HG02571 (cell line): ENCODE measurements at regions not wholly inside any gene's neighbourhood (a gene's known extent, or its start where the extent isn't known, plus 50 kb on each side); places are given as distances from the start of the nearest gene placed in this dataset.

Source experiments
- ATAC-seq: cut with Tn5 transposase; IDR thresholded peaks from one replicate; pipeline ENCODE4 v1.9.1; 2021; ENCODE audit warnings: mild to moderate bottlenecking, moderate library complexity; ENCODE audit not compliant: unreplicated experiment

- ATAC-seq, result no peak
Measured at GRCh38 chr13:34826432-34826831, 115.6 kb upstream of the NBEA start.

DNA sequence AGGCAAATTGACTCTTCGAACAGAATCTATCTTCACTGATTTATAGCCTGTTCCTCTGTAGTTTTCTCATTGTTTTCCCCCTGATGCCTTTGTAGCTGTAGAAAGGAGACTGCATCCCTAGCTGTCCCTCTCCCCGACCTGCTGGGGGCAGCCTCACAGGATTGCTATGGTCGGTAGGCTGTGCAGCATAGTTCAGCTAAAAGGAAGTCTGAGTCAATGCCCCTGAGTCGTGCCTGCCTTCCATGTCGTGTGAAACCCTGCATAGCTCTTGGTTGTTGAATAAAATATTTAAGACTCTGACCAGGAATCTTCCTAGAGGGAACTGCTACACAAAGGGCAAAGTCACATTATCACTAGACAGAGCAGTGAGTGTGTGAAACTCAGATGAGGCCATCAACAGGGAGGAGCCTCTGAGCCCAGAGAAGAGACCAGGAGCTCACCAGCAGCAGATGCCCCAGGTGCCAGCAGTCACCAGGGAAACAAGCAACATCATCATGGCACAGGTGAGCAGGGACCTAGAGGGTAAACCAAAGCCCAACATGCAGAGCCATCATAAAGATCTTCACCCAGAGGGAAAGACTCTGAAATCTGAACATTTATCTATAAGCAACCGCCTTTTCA is 108.4 kb upstream of the NBEA start:
- no peak for ATAC-seq

DNA sequence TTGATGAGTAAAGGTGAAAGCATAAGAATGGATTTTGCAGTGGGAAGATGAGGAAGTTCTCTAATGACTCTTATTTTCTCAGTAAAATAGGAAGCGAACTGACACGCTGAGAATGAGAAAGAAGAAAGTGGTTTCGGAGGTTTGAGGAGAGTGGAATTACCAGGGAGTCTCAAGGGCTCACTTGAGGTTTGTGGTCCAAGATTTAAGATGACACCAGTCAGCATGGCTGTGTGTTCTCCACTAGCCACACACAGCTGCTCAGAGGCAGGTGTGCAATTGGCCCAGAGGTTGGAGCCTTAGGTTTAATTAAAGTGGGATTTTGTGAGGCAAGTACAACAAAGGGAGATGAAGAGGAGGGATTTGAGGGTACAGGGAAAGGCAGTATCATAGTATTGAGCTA is 99.6 kb upstream of the NBEA start:
- no peak for ATAC-seq

GRCh38 chr13:34847766-34848165 is 94.3 kb upstream of the NBEA start:
- ATAC-seq, result no peak

GRCh38 chr13:34849406-34849805 is 92.7 kb upstream of the NBEA start:
- ATAC-seq, result no peak

GRCh38 chr13:34853161-34853560 is 88.9 kb upstream of the NBEA start:
- ATAC-seq, result no peak

DNA sequence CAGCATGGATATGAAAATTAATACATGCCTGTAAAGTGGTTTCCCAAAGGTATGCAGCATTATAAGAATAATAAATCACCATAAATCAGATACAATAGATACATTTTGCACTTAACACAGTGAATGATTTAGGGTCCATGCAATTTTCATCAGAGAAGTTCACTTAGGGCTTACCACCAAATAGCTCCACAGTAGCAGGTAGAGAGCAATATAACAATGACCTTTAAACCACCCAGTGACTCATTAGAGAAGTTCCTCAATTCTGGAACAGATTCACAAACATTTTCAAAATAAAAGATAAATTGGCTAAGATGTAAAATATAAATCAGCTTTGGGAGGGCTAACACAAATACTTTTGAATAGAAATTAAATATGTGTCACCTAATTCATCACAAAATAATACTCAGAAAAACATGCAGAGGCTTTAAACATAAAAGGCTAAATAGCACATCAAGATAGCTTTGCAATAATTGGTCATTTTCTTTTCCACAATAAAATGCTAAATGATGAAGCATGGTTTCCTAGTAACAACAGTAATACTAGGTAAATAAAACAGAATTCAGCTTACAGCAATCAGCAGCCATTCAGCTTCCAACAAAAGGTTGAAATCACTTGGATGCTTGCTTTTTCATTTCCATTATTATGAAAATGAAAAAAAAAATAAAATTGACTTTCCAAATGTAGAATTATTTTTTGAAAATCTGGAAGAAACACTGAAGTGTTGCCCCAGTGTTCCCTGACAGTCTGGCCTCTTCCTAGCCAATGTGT is 84.3 kb upstream of the NBEA start:
- ATAC-seq, result no peak

GRCh38 chr13:34862311-34862710 is 79.8 kb upstream of the NBEA start:
- no peak for ATAC-seq

- ATAC-seq, result no peak
Measured at GRCh38 chr13:34862716-34863115, 79.4 kb upstream of the NBEA start.

DNA sequence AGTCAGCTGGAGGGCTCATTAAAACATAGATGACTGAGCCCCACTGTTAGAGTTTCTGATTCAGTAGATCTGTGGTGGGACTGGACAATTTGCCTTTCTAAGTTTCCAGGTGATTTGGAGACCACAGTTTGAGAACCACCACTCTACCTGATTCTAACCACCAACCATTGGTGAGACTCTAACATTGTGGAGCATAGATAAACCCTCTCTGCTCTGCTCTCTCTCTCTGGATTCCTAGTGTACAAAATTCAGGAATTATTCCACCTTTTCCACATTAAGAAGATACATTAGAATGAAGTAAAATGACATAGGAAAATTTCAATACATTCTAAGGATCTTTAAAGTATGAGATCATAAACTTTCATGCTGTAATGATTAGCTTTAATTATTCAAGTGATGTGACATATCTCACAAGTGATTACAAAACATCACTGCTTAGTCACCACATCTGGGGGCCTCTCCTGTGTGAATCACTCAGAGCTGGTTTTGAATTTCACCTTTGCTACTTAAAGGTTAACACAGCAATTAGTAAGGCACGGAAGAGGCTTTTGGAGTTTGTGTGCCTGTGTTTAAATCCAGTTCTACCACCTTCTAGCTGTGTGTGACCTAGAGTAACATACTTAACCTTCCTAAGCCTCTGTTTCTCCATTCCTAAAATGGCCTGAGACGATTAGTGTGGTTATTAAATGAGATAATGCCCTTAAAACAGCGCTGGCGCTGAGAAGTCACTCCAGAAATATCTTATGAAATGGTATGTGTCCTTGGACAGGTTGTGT is 78.5 kb upstream of the NBEA start:
- no peak for ATAC-seq

GRCh38 chr13:34864671-34865070 is 77.4 kb upstream of the NBEA start:
- no peak for ATAC-seq

GRCh38 chr13:34867590-34867989 is 74.5 kb upstream of the NBEA start:
- no peak for ATAC-seq

DNA sequence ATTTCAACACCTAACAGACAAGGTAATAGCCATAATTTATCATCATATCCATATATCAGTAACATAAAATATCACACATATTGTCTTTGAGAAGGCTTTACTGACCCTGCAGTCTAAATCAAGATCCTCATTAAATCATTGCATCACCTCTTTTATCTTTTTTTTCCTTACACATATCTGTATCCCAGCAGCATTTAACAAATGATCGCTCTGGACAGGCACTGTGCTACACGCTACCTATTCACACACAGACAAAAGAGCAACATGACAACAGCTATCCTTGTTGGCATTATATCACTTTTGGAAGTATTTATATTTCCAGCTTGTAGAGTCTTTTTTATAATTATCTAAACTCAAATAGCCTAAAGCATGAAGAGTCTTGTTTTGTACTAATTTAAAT is 73.3 kb upstream of the NBEA start:
- ATAC-seq, result no peak

- no peak for ATAC-seq
Measured at GRCh38 chr13:34869696-34870095, 72.4 kb upstream of the NBEA start.

GRCh38 chr13:34878329-34878728 is 63.7 kb upstream of the NBEA start:
- ATAC-seq, result no peak

DNA sequence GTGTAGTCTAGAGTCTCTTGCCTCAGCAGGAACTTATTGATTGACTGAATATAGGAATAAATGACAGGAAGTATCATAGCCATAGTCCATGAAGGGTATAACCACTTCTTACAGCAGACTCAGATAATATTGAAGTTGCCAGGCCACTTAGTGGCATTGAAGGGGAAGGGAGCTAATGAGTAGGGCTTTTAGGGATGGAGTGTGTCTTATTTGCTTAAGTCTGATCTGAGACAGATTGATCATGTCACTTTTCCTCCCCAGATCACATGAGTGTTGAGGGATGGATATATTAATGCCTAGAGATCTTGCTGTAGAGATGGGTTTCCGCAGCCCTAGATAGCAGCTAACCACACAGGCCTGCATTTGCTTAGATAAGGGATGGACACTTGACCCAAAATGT is 62.2 kb upstream of the NBEA start:
- ATAC-seq, result no peak

DNA sequence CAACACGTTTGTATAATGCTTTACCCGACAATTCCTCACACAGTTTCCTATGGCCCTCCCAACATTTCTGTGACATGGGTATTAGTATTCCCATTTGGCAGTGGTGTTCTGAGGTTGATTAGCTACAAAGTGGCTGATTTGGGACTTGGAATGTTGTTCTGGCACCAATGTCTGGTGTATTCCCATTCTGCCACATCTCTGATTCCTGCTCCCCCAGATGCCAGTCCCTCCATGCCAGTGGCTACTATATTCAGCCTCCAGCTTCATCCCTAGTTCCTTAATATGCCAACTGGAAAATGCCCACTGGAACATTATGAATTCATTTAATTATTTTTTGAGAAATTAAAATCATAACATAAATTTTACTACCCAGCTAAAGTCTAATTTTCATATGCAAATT is 60.6 kb upstream of the NBEA start:
- no peak for ATAC-seq

GRCh38 chr13:34883396-34883795 is 58.7 kb upstream of the NBEA start:
- no peak for ATAC-seq

GRCh38 chr13:34884366-34884765 is 57.7 kb upstream of the NBEA start:
- no peak for ATAC-seq

DNA sequence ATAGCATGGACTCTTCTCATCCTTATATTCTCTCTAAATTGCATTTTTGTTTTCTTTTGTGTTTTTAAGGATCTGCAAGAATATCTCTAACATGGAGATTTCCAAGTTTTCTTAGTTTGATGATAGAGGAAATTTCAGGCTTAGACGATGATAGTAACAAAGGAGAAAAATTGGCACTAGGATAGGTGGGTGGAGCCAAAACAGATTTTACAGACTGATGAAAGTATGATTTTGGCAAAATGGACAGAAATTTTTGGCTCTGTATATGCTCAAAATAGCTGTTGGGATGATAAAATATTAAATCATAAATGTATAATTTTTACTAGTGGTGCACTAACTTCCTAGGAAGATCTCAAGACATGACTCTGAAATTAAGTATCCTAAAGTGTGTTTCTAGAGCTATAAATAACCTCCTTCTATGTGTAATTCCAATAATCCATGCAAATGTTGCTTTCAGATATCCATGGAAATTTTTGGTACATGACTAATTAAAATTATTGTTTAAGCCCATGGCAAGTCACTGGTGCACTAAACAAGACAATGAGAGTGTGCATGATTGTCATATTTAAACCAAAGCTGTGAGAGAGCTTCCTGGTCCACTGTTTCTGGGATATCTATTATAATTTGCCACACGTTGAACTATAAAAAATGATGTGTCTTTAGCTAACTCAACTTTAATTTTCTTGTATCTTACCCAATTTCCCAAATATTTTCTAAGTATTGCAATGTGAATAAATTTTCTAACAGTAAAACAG is 55.8 kb upstream of the NBEA start:
- ATAC-seq, result no peak

DNA sequence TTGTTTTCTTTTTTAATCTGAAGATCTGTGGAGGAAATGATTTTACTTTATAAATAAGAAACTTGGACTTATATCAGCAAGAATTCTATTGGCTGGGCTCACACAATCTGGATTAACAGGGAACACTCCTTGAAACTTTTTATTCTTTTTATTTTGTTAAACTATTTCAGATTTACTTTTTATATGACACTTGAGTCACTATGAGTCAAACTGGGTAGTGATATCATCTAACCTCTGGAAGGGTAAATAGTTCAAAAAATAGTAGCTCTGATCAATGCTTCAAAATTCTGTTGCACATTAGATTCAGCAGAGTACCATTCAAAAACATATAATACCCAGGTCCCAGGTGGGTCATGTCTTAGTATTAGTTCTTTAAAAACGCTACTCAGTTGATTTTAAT is 55.1 kb upstream of the NBEA start:
- no peak for ATAC-seq
